ENCODE measurements at regions not wholly inside any gene's neighbourhood (a gene's known extent, or its start where the extent isn't known, plus 50 kb on each side); places are given as distances from the start of the nearest gene placed in this dataset.

DNA sequence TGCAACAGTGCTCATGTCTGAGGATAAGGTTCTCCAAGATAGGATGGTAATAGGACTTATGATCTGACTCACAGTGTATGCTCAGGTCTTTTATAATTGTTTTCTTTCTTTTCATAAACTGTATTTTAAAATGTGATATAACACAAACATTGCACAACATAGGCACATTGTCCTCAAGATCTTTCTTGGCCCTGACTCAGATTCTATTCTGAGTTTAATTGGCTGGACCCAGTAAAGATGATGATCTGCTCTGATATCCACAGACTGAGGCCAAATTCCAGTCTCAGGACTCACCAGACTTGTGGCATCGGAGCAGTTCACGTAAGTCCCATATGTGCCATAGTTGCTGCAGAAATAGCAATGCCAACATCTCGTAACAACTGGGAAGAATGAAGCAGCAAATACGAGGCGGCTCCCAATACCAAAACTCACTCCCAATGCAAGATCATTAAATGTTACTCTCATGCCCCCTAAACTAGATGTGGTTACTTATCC, 448.9 kb upstream of the SLC14A2 start:
- no peak for TF ChIP-seq EGR1 (IDR thresholded peaks at IDR 0.05)
- TF ChIP-seq, protein P1, sequence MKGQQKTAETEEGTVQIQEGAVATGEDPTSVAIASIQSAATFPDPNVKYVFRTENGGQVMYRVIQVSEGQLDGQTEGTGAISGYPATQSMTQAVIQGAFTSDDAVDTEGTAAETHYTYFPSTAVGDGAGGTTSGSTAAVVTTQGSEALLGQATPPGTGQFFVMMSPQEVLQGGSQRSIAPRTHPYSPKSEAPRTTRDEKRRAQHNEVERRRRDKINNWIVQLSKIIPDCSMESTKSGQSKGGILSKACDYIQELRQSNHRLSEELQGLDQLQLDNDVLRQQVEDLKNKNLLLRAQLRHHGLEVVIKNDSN (IDR thresholded peaks at IDR 0.05) = no peak
- TF ChIP-seq TEAD4 (IDR thresholded peaks at IDR 0.05) = no peak
- no peak for TF ChIP-seq TCF12 (IDR thresholded peaks at IDR 0.05; ENCODE audit: low read depth)
- TF ChIP-seq, protein P2, sequence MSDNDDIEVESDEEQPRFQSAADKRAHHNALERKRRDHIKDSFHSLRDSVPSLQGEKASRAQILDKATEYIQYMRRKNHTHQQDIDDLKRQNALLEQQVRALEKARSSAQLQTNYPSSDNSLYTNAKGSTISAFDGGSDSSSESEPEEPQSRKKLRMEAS (IDR thresholded peaks at IDR 0.05) = no peak
- TF ChIP-seq FOXM1 (IDR thresholded peaks at IDR 0.05; ENCODE audit: borderline replicate concordance, low read depth) = no peak
- no peak for TF ChIP-seq TAF1 (IDR thresholded peaks at IDR 0.05; ENCODE audit: low read depth)
- no peak for TF ChIP-seq RAD21 (IDR thresholded peaks at IDR 0.05; ENCODE audit: low read depth)
- no peak for TF ChIP-seq NFIC (IDR thresholded peaks at IDR 0.05)
- no peak for TF ChIP-seq ZBTB7A (IDR thresholded peaks at IDR 0.05; ENCODE audit: low read depth)
- no peak for TF ChIP-seq CEBPB (IDR thresholded peaks at IDR 0.05)
- no peak for TF ChIP-seq REST (IDR thresholded peaks at IDR 0.05; ENCODE audit: low read depth)
- TF ChIP-seq YY1 (IDR thresholded peaks at IDR 0.05; ENCODE audit: low read depth) = no peak
- TF ChIP-seq EP300 (IDR thresholded peaks at IDR 0.05; ENCODE audit: borderline replicate concordance) = no peak
- TF ChIP-seq CREB1 (IDR thresholded peaks at IDR 0.05; ENCODE audit: low read depth) = no peak

GRCh38 chr18:45166836-45167551, 448.3 kb upstream of the SLC14A2 start:
- TF ChIP-seq TEAD4 (IDR thresholded peaks at IDR 0.05) (no peak), TCF12 (IDR thresholded peaks at IDR 0.05; ENCODE audit: low read depth) (no peak)

GRCh38 chr18:45167631-45168280, 447.5 kb upstream of the SLC14A2 start:
- TF ChIP-seq TCF12 (IDR thresholded peaks at IDR 0.05; ENCODE audit: low read depth) (no peak), CEBPB (IDR thresholded peaks at IDR 0.05) (no peak), YY1 (IDR thresholded peaks at IDR 0.05; ENCODE audit: low read depth) (no peak), EP300 (IDR thresholded peaks at IDR 0.05; ENCODE audit: borderline replicate concordance) (no peak), TAF1 (IDR thresholded peaks at IDR 0.05; ENCODE audit: low read depth) (no peak), RAD21 (IDR thresholded peaks at IDR 0.05; ENCODE audit: low read depth) (no peak), FOXM1 (IDR thresholded peaks at IDR 0.05; ENCODE audit: borderline replicate concordance, low read depth) (no peak)
- TF ChIP-seq, protein P2 (IDR thresholded peaks at IDR 0.05) = no peak
- TF ChIP-seq, protein P1 (IDR thresholded peaks at IDR 0.05) = no peak

DNA sequence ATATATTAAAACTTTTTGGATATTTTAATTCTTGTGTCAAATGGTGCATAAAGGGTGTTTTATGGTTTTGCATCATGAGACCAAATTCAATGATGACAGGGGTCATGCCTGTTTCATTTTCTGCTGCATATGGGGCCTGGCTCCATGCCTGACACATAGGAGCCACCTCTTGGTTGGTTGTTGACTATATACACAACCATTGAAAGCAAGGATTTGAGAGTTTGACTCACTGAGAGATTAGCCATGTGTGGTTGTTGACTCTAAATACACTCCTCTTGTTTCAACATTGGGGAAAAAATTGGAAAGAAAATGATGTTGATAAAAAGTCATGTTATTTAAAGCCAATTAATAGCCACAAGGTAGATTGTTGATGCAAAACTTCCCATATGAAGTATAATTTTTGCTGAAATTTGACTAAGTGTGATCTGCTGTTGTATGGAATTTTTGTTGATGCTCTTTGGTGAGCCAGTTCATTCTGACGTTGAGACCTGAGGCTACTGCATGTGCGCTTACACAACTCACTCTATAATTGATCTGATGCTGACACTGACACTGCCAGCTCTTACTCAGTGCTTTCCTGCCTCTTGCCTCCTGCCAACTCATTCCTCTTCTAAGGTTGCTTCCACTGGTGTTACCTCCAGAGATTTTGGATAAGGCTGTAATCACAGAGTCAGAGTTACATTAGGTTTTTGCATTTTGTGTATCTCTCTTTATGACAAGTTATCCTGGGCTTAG, 446.2 kb upstream of the SLC14A2 start:
- no peak for TF ChIP-seq TAF1 (IDR thresholded peaks at IDR 0.05; ENCODE audit: low read depth)
- TF ChIP-seq REST (IDR thresholded peaks at IDR 0.05; ENCODE audit: low read depth) = no peak
- no peak for TF ChIP-seq RAD21 (IDR thresholded peaks at IDR 0.05; ENCODE audit: low read depth)
- TF ChIP-seq, protein P2 (IDR thresholded peaks at IDR 0.05) = no peak
- TF ChIP-seq TEAD4 (IDR thresholded peaks at IDR 0.05) = no peak
- TF ChIP-seq TCF12 (IDR thresholded peaks at IDR 0.05; ENCODE audit: low read depth) = no peak
- TF ChIP-seq ZBTB7A (IDR thresholded peaks at IDR 0.05; ENCODE audit: low read depth) = no peak
- TF ChIP-seq NFIC (IDR thresholded peaks at IDR 0.05) = no peak
- no peak for TF ChIP-seq CREB1 (IDR thresholded peaks at IDR 0.05; ENCODE audit: low read depth)
- TF ChIP-seq FOXM1 (IDR thresholded peaks at IDR 0.05; ENCODE audit: borderline replicate concordance, low read depth) = no peak
- TF ChIP-seq YY1 (IDR thresholded peaks at IDR 0.05; ENCODE audit: low read depth) = no peak
- no peak for TF ChIP-seq CEBPB (IDR thresholded peaks at IDR 0.05)
- TF ChIP-seq, protein P1 (IDR thresholded peaks at IDR 0.05) = no peak
- no peak for TF ChIP-seq EGR1 (IDR thresholded peaks at IDR 0.05)
- TF ChIP-seq EP300 (IDR thresholded peaks at IDR 0.05; ENCODE audit: borderline replicate concordance) = no peak
